ENCODE measurements at regions not wholly inside any gene's neighbourhood (a gene's known extent, or its start where the extent isn't known, plus 50 kb on each side); places are given as distances from the start of the nearest gene placed in this dataset.

- no peak for TF ChIP-seq CTCF (IDR thresholded peaks at IDR 0.05)
- no peak for TF ChIP-seq REST (IDR thresholded peaks at IDR 0.05; ENCODE audit: insufficient read depth in 1 of 2, low read depth in 2 of 2, low read length in 1 of 2)
- TF ChIP-seq POLR2AphosphoS5 (IDR thresholded peaks at IDR 0.05; ENCODE audit: low read depth, low read length), result no peak
- TF ChIP-seq SIN3A (IDR thresholded peaks at IDR 0.05; ENCODE audit: borderline replicate concordance, insufficient read depth, low read depth, low read length), result no peak
- no peak for TF ChIP-seq TCF7L2 (IDR thresholded peaks at IDR 0.05; ENCODE audit: low read depth, low read length)
Observed at GRCh38 chr10:3945026-3945425, 160.0 kb upstream of the KLF6 start.

Measured in Panc1 (cell line).